ENCODE measurements at regions not wholly inside any gene's neighbourhood (a gene's known extent, or its start where the extent isn't known, plus 50 kb on each side); places are given as distances from the start of the nearest gene placed in this dataset.

DNA sequence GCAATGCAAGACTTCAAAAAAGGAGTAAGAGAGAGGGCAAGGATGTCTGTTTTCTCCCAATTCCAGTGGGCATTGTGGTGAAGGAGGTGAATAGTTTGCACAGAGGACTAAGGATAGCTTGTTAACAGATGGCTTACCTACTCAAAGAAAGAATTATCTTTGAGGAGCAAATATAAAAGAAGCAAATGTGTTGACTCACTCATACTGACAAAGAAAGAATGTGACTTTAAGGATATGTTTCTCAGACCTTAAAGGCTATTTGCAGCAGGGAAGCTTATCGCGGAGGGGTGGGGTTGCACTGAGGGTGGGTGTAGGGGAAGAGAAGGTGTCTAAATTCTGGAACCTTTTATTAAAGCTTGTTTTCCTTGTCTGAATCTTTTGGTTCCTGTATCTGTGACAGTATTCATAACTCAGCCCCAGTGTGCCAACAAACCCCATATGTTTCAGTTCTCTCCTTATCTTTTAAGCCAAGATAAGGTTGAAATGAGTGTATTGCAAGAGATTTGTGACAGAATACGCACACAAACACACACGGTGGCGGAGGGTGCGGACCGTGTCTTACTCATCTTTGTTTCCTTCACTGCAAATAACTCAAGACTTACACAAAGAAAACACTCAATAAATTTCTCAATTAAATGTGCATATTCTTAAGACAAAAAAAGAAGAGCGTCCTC lies 146.4 kb upstream of the ARID2 start:
- no peak for TF ChIP-seq POLR2A (IDR thresholded peaks at IDR 0.05)
- TF ChIP-seq, protein P1, sequence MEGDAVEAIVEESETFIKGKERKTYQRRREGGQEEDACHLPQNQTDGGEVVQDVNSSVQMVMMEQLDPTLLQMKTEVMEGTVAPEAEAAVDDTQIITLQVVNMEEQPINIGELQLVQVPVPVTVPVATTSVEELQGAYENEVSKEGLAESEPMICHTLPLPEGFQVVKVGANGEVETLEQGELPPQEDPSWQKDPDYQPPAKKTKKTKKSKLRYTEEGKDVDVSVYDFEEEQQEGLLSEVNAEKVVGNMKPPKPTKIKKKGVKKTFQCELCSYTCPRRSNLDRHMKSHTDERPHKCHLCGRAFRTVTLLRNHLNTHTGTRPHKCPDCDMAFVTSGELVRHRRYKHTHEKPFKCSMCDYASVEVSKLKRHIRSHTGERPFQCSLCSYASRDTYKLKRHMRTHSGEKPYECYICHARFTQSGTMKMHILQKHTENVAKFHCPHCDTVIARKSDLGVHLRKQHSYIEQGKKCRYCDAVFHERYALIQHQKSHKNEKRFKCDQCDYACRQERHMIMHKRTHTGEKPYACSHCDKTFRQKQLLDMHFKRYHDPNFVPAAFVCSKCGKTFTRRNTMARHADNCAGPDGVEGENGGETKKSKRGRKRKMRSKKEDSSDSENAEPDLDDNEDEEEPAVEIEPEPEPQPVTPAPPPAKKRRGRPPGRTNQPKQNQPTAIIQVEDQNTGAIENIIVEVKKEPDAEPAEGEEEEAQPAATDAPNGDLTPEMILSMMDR (IDR thresholded peaks at IDR 0.05): no peak
